ENCODE measurements at regions not wholly inside any gene's neighbourhood (a gene's known extent, or its start where the extent isn't known, plus 50 kb on each side); places are given as distances from the start of the nearest gene placed in this dataset.

GRCh38 chr13:34883396-34883795 is 58.7 kb upstream of the NBEA start:
- TF ChIP-seq CTCF (IDR thresholded peaks at IDR 0.05) (no peak), POLR2A (IDR thresholded peaks at IDR 0.05) (no peak)
